H9 (cell line): ENCODE measurements at regions not wholly inside any gene's neighbourhood (a gene's known extent, or its start where the extent isn't known, plus 50 kb on each side); places are given as distances from the start of the nearest gene placed in this dataset.

Experiments used
- DNase-seq: peaks from one replicate; pipeline ENCODE4 v3.0.0-alpha.2; 2017
- H2AFZ ChIP-seq: one replicate; pipeline ENCODE4 v1.6.1; 2013; ENCODE audit warnings: mild to moderate bottlenecking, low read length, control low read depth, moderate library complexity
- H2AK5ac ChIP-seq: 2 replicates; pipeline ENCODE4 v1.6.1; 2013; ENCODE audit warnings: low read length, control low read depth, mixed read lengths; ENCODE audit not compliant: insufficient read length
- H2BK120ac ChIP-seq: one replicate; pipeline ENCODE4 v1.6.1; 2013; ENCODE audit warnings: low read depth, mild to moderate bottlenecking, low read length, control low read depth, inconsistent platforms; ENCODE audit not compliant: poor library complexity, severe bottlenecking
- H2BK12ac ChIP-seq: 2 replicates; pipeline ENCODE4 v1.6.1; 2013; ENCODE audit warnings: low read length, control low read depth, mixed read lengths, low read depth; ENCODE audit not compliant: insufficient read length
- H2BK15ac ChIP-seq: 2 replicates; pipeline ENCODE4 v1.6.1; 2013; ENCODE audit warnings: low read depth, low read length, control low read depth
- H2BK20ac ChIP-seq: one replicate; pipeline ENCODE4 v1.6.1; 2013; ENCODE audit warnings: low read depth, mild to moderate bottlenecking, low read length, control low read depth, inconsistent platforms; ENCODE audit not compliant: poor library complexity, severe bottlenecking
- H2BK5ac ChIP-seq: 2 replicates; pipeline ENCODE4 v1.6.1; 2013; ENCODE audit warnings: low read length, control low read depth, mixed read lengths; ENCODE audit not compliant: insufficient read length
- H3K14ac ChIP-seq: 2 replicates; pipeline ENCODE4 v1.6.1; 2013; ENCODE audit warnings: low read length, control low read depth; ENCODE audit not compliant: insufficient read depth
- H3K18ac ChIP-seq: 2 replicates; pipeline ENCODE4 v1.6.1; 2013; ENCODE audit warnings: low read depth, mild to moderate bottlenecking, mixed read lengths, low read length, control low read depth; ENCODE audit not compliant: insufficient read length
- H3K23ac ChIP-seq: 2 replicates; pipeline ENCODE4 v1.6.1; 2013; ENCODE audit warnings: low read length, control low read depth, mixed read lengths, low read depth; ENCODE audit not compliant: insufficient read length
- H3K23me2 ChIP-seq: 2 replicates; pipeline ENCODE4 v1.6.1; 2013; ENCODE audit warnings: low read depth, mild to moderate bottlenecking, mixed read lengths, low read length, control low read depth; ENCODE audit not compliant: insufficient read length, poor library complexity, severe bottlenecking
- H3K27ac ChIP-seq: 2 replicates; pipeline ENCODE4 v1.5.1; 2013; ENCODE audit warnings: low read length, control low read depth, mixed read lengths, low read depth; ENCODE audit not compliant: insufficient read length
- H3K27me3 ChIP-seq: 2 replicates; pipeline ENCODE4 v1.6.1; 2013; ENCODE audit warnings: low read length, control low read depth, inconsistent platforms; ENCODE audit not compliant: insufficient read depth
- H3K4ac ChIP-seq: 2 replicates; pipeline ENCODE4 v1.6.1; 2013; ENCODE audit warnings: low read depth, mild to moderate bottlenecking, control low read depth, inconsistent platforms, low read length, moderate library complexity
- H3K4me1 ChIP-seq: 2 replicates; pipeline ENCODE4 v1.6.1; 2013; ENCODE audit warnings: low read length, control low read depth, inconsistent platforms; ENCODE audit not compliant: insufficient read depth
- H3K4me2 ChIP-seq: 2 replicates; pipeline ENCODE4 v1.6.1; 2013; ENCODE audit warnings: low read length, control low read depth, mixed read lengths; ENCODE audit not compliant: insufficient read length, insufficient read depth
- H3K56ac ChIP-seq: 2 replicates; pipeline ENCODE4 v1.6.1; 2013; ENCODE audit warnings: low read depth, mild to moderate bottlenecking, mixed read lengths, low read length, control low read depth; ENCODE audit not compliant: insufficient read length
- H3K79me1 ChIP-seq: 2 replicates; pipeline ENCODE4 v1.6.1; 2013; ENCODE audit warnings: low read depth, mild to moderate bottlenecking, moderate library complexity, low read length, control low read depth, inconsistent platforms; ENCODE audit not compliant: insufficient read depth, poor library complexity, severe bottlenecking
- H3K79me2 ChIP-seq: 2 replicates; pipeline ENCODE4 v1.6.1; 2013; ENCODE audit warnings: low read length, control low read depth, inconsistent platforms; ENCODE audit not compliant: insufficient read depth
- H3K9ac ChIP-seq: 2 replicates; pipeline ENCODE4 v1.6.1; 2013; ENCODE audit warnings: low read length, control low read depth, mixed read lengths; ENCODE audit not compliant: insufficient read length; ENCODE audit errors: extremely low read depth
- H3K9me3 ChIP-seq: one replicate; pipeline ENCODE4 v1.6.1; 2013; ENCODE audit warnings: low read depth, low read length, inconsistent platforms; ENCODE audit not compliant: control insufficient read depth
- H3T11ph ChIP-seq: one replicate; pipeline ENCODE4 v1.6.1; 2013; ENCODE audit warnings: mild to moderate bottlenecking, low read length, control low read depth, inconsistent platforms
- H4K20me1 ChIP-seq: one replicate; pipeline ENCODE4 v1.6.1; 2013; ENCODE audit not compliant: control insufficient read depth, insufficient read length, insufficient read depth
- H4K5ac ChIP-seq: 2 replicates; pipeline ENCODE4 v1.6.1; 2013; ENCODE audit warnings: low read depth, mild to moderate bottlenecking, mixed read lengths, low read length, control low read depth; ENCODE audit not compliant: insufficient read length
- H4K8ac ChIP-seq: replicated peaks from 2 replicates; pipeline ENCODE4 v1.6.1; 2013; ENCODE audit warnings: low read length, control low read depth, mixed read lengths, low read depth; ENCODE audit not compliant: insufficient read length
- H4K91ac ChIP-seq: 2 replicates; pipeline ENCODE4 v1.6.1; 2013; ENCODE audit warnings: low read depth, mild to moderate bottlenecking, moderate library complexity, mixed read lengths, low read length, control low read depth; ENCODE audit not compliant: insufficient read length
- H3K27ac Mint-ChIP-seq, 3 experiments: 2 replicates in 2 of 3; 3 replicates in 1 of 3; pipeline ENCODE4 v1.8.0; 2020 to 2021; ENCODE audit warnings: mixed read lengths in 3 of 3, mild to moderate bottlenecking in 1 of 3, moderate library complexity in 1 of 3
- H3K27me3 Mint-ChIP-seq: 2 replicates; pipeline ENCODE4 v1.8.0; 2021; ENCODE audit warnings: low read depth, mild to moderate bottlenecking, moderate library complexity, mixed read lengths
- H3K36me3 Mint-ChIP-seq, 3 experiments: 2 replicates in 2 of 3; 3 replicates in 1 of 3; pipeline ENCODE4 v1.8.0; 2020 to 2021; ENCODE audit warnings: low read depth in 3 of 3, mixed read lengths in 3 of 3; ENCODE audit not compliant: insufficient read depth in 1 of 3
- H3K4me1 Mint-ChIP-seq, 2 experiments: 2 replicates each; pipeline ENCODE4 v1.8.0; 2020; ENCODE audit warnings: mixed read lengths in 2 of 2
- H3K4me3 Mint-ChIP-seq, 2 experiments: 2 replicates in 1 of 2; 3 replicates in 1 of 2; pipeline ENCODE4 v1.8.0; 2020 to 2021; ENCODE audit warnings: mild to moderate bottlenecking in 2 of 2, mixed read lengths in 2 of 2, moderate library complexity in 1 of 2
- H3K9me3 Mint-ChIP-seq, 2 experiments: 2 replicates in 1 of 2; 3 replicates in 1 of 2; pipeline ENCODE4 v1.8.0; 2020; ENCODE audit warnings: mild to moderate bottlenecking in 2 of 2, mixed read lengths in 2 of 2, moderate library complexity in 1 of 2
- WGBS: extraction: QIAGEN DNeasy Blood & Tissue Kit; methylation state at CpG from one replicate; pipeline ENCODE4 v1.1.7; 2013; ENCODE audit warnings: missing lambda C conversion rate, low lambda C conversion rate, mixed read lengths; ENCODE audit not compliant: insufficient read length; ENCODE audit errors: extremely low coverage; 5-methylcytosine and 5-hydroxymethylcytosine counted together
- TF ChIP-seq, protein P1 (sequence below): fragments of 200-600 bp; sonication (generic); conservative IDR thresholded peaks from 3 replicates; pipeline ENCODE4 v1.8.0; 2021; ENCODE audit warnings: antibody characterized with exemption, mild to moderate bottlenecking

DNA sequence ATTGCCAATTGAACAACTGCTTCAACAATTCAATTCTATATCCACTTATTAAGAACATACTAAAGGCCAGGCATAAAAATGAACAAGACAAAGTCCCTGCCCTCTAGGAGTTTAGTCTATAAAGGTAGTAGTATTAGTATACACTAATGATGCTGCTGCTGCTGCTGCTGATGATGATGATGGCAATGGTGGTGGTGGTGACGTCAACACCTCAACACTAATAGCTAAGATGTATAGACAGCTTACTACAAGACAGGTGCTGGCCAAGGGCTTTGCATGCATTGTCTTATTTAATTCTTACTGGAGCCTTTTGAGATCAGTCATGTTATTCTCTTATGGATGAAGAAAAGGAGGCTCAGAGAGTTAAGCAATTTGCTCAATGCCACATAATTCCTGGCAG, 164.4 kb upstream of the ASIC2 start:
- peak; percentile 4 for DNase-seq
- no CpG with 5 or more reads among the region's 1 CpG for WGBS

More for the DNA sequence above, 164.4 kb upstream of the ASIC2 start:
- Mint-ChIP-seq H3K4me1 (peaks cover 13 to 15% of the 10 kb centered on the region in 2 experiments), H3K27ac (no peak overlapping the region), H3K36me3 (no peaks in the 10 kb centered on the region), H3K9me3 (no peaks in the 10 kb centered on the region; a peak in 1 of 5 replicates), H3K4me3 (no peak overlapping the region), H3K27me3 (peaks cover 76% of the 10 kb centered on the region)
- H3K56ac ChIP-seq, result no peak overlapping the region
- H3K14ac ChIP-seq, result no peak overlapping the region
- no peak overlapping the region for H3K18ac ChIP-seq
- H3K9me3 ChIP-seq, result no peaks in the 10 kb centered on the region
- no peak overlapping the region for H3T11ph ChIP-seq
- no peak overlapping the region for H2BK12ac ChIP-seq
- H3K4me2 ChIP-seq, result no peak overlapping the region
- no peaks in the 10 kb centered on the region for H4K20me1 ChIP-seq
- H3K4ac ChIP-seq, result no peak overlapping the region
- peaks cover 3% of the 10 kb centered on the region for H3K4me1 ChIP-seq
- H3K27me3 ChIP-seq, result peaks cover 5% of the 10 kb centered on the region; the same call in 1 of the 2 replicates
- H3K79me2 ChIP-seq, result no peaks in the 10 kb centered on the region
- no peak overlapping the region for H4K91ac ChIP-seq
- no peak overlapping the region for H3K27ac ChIP-seq
- no peak overlapping the region for H2AK5ac ChIP-seq
- H3K23ac ChIP-seq, result no peak overlapping the region
- no peaks in the 10 kb centered on the region for H3K79me1 ChIP-seq
- no peak overlapping the region for H3K9ac ChIP-seq
- H3K23me2 ChIP-seq, result no peaks in the 10 kb centered on the region
- H2BK15ac ChIP-seq, result no peak overlapping the region
- H2BK20ac ChIP-seq, result no peak overlapping the region
- TF ChIP-seq, protein P1, sequence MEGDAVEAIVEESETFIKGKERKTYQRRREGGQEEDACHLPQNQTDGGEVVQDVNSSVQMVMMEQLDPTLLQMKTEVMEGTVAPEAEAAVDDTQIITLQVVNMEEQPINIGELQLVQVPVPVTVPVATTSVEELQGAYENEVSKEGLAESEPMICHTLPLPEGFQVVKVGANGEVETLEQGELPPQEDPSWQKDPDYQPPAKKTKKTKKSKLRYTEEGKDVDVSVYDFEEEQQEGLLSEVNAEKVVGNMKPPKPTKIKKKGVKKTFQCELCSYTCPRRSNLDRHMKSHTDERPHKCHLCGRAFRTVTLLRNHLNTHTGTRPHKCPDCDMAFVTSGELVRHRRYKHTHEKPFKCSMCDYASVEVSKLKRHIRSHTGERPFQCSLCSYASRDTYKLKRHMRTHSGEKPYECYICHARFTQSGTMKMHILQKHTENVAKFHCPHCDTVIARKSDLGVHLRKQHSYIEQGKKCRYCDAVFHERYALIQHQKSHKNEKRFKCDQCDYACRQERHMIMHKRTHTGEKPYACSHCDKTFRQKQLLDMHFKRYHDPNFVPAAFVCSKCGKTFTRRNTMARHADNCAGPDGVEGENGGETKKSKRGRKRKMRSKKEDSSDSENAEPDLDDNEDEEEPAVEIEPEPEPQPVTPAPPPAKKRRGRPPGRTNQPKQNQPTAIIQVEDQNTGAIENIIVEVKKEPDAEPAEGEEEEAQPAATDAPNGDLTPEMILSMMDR, result no peak
- H2AFZ ChIP-seq, result no peak overlapping the region
- no peak overlapping the region for H4K5ac ChIP-seq
- no peak overlapping the region for H4K8ac ChIP-seq
- no peak overlapping the region for H2BK5ac ChIP-seq
- H2BK120ac ChIP-seq, result no peak overlapping the region
